ENCODE measurements at regions not wholly inside any gene's neighbourhood (a gene's known extent, or its start where the extent isn't known, plus 50 kb on each side); places are given as distances from the start of the nearest gene placed in this dataset.

DNA sequence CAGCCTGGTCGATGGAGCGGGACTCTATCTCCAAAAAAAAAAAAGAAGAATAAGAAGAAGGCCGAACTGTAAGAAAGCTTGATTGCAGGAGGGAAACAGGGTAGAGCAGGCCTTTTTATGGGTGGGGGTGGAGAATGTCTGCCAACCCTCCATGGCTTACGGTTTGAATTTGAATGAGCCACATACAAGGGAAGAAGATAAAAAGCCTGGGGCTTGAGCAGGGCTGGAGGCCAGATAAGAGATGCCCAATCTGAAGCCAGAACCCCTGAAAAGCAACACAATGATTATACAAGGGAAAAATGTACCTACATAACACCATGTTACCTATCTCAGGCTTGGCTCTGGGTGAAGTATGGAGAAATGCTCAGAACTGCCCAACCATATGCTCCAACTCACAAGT lies 57.3 kb upstream of the TRIM2 start:
- no peak for TF ChIP-seq MAZ (IDR thresholded peaks at IDR 0.05; ENCODE audit: borderline replicate concordance, low read depth, low read length)
- TF ChIP-seq, protein P1, sequence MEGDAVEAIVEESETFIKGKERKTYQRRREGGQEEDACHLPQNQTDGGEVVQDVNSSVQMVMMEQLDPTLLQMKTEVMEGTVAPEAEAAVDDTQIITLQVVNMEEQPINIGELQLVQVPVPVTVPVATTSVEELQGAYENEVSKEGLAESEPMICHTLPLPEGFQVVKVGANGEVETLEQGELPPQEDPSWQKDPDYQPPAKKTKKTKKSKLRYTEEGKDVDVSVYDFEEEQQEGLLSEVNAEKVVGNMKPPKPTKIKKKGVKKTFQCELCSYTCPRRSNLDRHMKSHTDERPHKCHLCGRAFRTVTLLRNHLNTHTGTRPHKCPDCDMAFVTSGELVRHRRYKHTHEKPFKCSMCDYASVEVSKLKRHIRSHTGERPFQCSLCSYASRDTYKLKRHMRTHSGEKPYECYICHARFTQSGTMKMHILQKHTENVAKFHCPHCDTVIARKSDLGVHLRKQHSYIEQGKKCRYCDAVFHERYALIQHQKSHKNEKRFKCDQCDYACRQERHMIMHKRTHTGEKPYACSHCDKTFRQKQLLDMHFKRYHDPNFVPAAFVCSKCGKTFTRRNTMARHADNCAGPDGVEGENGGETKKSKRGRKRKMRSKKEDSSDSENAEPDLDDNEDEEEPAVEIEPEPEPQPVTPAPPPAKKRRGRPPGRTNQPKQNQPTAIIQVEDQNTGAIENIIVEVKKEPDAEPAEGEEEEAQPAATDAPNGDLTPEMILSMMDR (IDR thresholded peaks at IDR 0.05): no peak
- TF ChIP-seq, protein P2, sequence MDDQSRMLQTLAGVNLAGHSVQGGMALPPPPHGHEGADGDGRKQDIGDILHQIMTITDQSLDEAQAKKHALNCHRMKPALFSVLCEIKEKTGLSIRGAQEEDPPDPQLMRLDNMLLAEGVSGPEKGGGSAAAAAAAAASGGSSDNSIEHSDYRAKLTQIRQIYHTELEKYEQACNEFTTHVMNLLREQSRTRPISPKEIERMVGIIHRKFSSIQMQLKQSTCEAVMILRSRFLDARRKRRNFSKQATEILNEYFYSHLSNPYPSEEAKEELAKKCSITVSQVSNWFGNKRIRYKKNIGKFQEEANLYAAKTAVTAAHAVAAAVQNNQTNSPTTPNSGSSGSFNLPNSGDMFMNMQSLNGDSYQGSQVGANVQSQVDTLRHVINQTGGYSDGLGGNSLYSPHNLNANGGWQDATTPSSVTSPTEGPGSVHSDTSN (IDR thresholded peaks at IDR 0.05): no peak
